ENCODE measurements at regions not wholly inside any gene's neighbourhood (a gene's known extent, or its start where the extent isn't known, plus 50 kb on each side); places are given as distances from the start of the nearest gene placed in this dataset.
"Not testable (repeated sequence)": the region's sequence is repeated elsewhere in the genome, so short reads cannot be mapped to it uniquely, and the experiment has no call there.

DNA sequence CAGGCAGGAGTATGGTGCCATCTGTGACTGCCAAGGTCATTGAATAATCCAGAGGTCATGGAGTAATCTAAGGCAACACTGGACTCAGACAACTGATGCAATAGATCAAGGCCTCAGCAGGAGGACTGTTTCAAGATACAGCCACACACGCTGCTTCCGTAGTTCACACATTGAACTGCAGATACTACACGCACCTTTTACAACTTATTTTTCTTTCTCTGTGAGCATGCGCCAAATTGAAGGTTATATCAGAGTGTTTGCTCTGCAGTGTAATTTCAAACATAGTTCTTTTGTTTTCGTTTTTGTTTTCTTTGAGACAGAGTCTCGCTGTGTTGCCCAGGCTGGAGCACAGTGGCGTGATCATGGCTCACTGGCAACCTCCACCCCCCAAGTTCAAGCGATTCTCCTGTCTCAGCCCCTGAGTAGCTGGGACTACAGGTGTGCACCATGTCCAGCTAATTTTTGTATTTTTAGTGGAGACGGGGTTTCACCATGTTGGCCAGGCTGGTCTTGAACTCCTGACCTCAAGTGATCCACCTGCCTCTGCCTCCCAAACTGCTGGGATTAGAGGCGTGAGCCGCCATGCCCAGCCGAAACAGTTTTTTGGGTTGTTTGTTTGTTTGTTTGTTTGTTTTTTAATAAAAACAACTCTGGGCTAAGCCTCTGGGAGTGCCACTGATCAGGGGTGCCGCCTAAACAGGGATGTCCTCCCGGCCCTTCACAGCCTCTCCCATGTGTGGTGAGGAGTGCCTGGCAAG is 96.6 kb upstream of the NAA20 start:
- no peak overlapping the region for H3K4me3 ChIP-seq (ENCODE audit: low read depth, poor library complexity, severe bottlenecking)
- no peak for DNase-seq (ENCODE audit: low spot score in 2 of 2)
- intact Hi-C loops (cut with DNase I; ENCODE audit: low total_unique reads) = no loop called here
- WGBS, 2 donors = 88% methylated on average over 14 of the region's 14 CpGs
- no peak for TF ChIP-seq POLR2A (IDR thresholded peaks at IDR 0.05)
- TF ChIP-seq, protein P1, sequence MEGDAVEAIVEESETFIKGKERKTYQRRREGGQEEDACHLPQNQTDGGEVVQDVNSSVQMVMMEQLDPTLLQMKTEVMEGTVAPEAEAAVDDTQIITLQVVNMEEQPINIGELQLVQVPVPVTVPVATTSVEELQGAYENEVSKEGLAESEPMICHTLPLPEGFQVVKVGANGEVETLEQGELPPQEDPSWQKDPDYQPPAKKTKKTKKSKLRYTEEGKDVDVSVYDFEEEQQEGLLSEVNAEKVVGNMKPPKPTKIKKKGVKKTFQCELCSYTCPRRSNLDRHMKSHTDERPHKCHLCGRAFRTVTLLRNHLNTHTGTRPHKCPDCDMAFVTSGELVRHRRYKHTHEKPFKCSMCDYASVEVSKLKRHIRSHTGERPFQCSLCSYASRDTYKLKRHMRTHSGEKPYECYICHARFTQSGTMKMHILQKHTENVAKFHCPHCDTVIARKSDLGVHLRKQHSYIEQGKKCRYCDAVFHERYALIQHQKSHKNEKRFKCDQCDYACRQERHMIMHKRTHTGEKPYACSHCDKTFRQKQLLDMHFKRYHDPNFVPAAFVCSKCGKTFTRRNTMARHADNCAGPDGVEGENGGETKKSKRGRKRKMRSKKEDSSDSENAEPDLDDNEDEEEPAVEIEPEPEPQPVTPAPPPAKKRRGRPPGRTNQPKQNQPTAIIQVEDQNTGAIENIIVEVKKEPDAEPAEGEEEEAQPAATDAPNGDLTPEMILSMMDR (IDR thresholded peaks at IDR 0.05) = no peak

DNA sequence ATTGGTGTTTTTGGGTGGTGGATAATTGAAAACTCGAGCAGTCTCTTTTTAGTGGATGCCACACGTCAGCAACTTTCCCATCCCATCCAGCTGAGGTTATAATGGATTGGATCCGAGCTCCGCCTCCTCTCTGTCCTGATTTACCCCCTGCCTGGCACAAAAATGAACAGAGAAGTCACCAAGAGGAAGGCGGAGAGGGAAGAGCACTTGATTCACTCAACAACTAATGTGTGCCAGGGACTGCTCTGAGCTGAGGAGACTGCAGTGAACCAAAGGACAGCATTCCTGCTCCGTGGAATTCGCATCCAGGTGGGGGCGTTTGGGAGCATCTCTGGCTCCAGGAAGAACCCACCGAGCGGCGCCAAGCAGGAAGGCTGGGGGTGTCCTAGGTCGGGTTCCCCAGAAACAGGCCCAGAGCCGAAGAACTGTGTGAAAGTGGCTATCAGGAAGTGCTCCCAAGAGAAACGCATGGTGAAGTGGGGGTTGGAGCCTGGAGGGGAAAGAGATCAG is 95.8 kb upstream of the NAA20 start:
- TF ChIP-seq POLR2A (IDR thresholded peaks at IDR 0.05) = no peak
- TF ChIP-seq, protein P1 (IDR thresholded peaks at IDR 0.05) = no peak
- H3K4me3 ChIP-seq (ENCODE audit: low read depth, poor library complexity, severe bottlenecking) = no peak overlapping the region
- intact Hi-C loops (cut with DNase I; ENCODE audit: low total_unique reads) = no loop called here
- 29 to 40% methylated on average over 14 of the region's 14 CpGs for WGBS, 2 donors
- DNase-seq (ENCODE audit: low spot score in 2 of 2) = peak in 1 of 2 donors; percentile 55

DNA sequence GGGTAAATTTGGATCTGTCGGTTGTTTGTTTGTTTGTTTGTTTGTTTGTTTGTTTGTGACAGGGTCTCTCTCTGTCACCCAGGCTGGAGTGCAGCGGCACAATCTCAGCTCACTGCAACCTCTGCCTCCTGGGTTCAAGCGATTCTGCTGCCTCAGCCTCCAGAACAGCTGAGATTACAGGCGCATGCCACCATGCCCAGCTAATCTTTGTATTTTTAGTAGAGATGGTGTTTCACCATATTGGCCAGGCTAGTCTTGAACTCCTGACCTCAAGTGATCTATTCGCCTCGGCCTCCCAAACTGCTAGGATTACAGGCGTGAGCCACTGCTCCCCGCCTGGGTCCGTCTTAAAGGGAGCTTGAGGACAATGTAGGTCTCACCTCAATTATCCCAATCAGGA is 95.3 kb upstream of the NAA20 start:
- intact Hi-C loops (cut with DNase I; ENCODE audit: low total_unique reads); DNase-seq (ENCODE audit: low spot score in 2 of 2); H3K4me3 ChIP-seq (ENCODE audit: low read depth, poor library complexity, severe bottlenecking): not testable (repeated sequence)
- 78 to 86% methylated on average over 9 of the region's 9 CpGs for whole genome bisulfite sequencing, 2 donors

DNA sequence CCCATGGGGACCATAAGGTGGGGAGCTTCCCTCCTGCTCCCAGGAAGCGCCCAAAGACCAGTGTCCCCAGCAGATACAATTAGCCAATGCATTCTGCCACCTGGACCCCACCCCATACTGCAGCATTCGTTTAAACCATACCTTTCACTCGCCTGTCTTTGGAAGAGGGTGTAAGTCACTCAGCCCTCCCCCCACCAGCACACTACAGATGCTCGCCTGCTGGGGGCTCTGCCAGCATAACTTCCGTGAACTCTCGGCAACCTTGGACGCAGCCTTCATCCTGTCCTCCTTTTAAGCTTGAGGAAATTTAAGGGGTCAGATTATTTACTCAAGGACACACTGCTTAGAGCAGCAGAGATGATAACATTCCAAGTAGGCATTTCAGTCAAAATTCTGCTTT is 94.4 kb upstream of the NAA20 start:
- TF ChIP-seq, protein P1 (IDR thresholded peaks at IDR 0.05) = no peak
- TF ChIP-seq POLR2A (IDR thresholded peaks at IDR 0.05) = no peak
- 85 to 88% methylated on average over 7 of the region's 7 CpGs for WGBS, 2 donors
- no peak for DNase-seq (ENCODE audit: low spot score in 2 of 2)
- no peak overlapping the region for H3K4me3 ChIP-seq (ENCODE audit: low read depth, poor library complexity, severe bottlenecking)
- intact Hi-C loops (cut with DNase I; ENCODE audit: low total_unique reads) = no loop called here

DNA sequence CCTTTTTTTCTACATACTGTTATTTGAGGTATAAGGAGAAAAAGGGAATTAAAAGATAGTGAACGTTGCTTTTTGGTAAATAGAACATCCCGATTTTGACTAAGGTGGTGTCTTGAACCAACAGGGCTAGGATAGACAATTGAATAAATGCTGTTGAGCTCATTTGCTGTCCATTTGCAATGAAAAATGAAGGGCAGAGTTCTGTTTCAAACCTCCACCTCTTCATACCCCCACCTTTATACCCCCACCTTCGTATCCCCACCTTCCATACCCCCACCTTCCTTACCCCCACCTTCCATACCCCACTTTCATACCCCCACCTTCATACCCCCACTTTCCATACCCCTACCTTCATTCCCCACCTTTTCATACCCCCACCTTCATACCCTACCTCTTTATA is 93.4 kb upstream of the NAA20 start:
- intact Hi-C loops (cut with DNase I; ENCODE audit: low total_unique reads) = no loop called here
- no peak for DNase-seq (ENCODE audit: low spot score in 2 of 2)
- 63 to 76% methylated on average over 3 of the region's 3 CpGs for WGBS, 2 donors
- H3K4me3 ChIP-seq (ENCODE audit: low read depth, poor library complexity, severe bottlenecking) = no peak overlapping the region
- TF ChIP-seq, protein P1 (IDR thresholded peaks at IDR 0.05) = no peak
- TF ChIP-seq POLR2A (IDR thresholded peaks at IDR 0.05) = no peak

DNA sequence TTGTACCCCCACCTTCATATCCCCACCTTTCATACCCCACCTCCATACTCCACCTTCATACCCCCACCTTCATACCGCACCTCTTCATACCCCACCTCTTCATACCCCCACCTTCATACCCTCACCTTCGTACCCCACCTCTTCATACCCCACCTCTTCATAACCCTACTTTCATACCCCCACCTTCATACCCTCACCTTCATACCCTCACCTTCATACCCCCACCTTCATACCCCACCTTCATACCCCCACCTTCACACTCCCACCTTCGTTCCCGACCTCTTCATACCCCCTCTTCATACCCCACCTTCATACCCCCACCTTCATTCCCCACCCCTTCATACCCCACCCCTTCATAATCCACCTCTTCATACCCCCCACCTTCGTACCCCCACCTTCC is 92.9 kb upstream of the NAA20 start:
- no peak overlapping the region for H3K4me3 ChIP-seq (ENCODE audit: low read depth, poor library complexity, severe bottlenecking)
- no peak for TF ChIP-seq POLR2A (IDR thresholded peaks at IDR 0.05)
- TF ChIP-seq, protein P1 (IDR thresholded peaks at IDR 0.05) = no peak
- DNase-seq (ENCODE audit: low spot score in 2 of 2) = no peak
- intact Hi-C loops (cut with DNase I; ENCODE audit: low total_unique reads) = no loop called here
- 67 to 88% methylated on average over 4 to 5 of the region's 5 CpGs for WGBS, 2 donors
